Femur (tissue), 1 donor: ENCODE measurements at regions not wholly inside any gene's neighbourhood (a gene's known extent, or its start where the extent isn't known, plus 50 kb on each side); places are given as distances from the start of the nearest gene placed in this dataset.

ENCODE experiments used
- DNase-seq: peaks from one replicate; pipeline ENCODE4 v3.0.0-alpha.2; 2017

DNA sequence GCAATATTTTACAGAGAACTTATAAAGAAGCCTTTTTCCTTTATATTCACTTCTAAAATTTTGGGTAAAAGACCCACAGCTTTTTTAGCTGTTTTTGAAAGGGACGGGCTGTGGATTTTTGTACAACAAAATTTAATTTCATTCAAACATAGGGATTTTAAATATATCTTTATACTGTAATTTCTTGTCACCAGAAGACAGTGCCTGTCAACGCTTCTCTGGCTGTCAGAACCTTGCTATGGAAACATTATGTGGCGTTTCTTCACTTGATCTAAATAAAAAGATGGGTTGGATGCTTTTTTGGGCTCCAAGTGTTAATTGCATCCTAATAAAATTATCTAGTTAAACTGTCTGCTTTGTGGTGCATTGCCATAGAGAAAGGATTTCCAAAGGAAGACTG lies 635.6 kb upstream of the ALCAM start:
- DNase-seq, result no peak

GRCh38 chr3:104734627-104735026 lies 632.1 kb upstream of the ALCAM start:
- no peak for DNase-seq

GRCh38 chr3:104735691-104736090 lies 631.0 kb upstream of the ALCAM start:
- no peak for DNase-seq

DNA sequence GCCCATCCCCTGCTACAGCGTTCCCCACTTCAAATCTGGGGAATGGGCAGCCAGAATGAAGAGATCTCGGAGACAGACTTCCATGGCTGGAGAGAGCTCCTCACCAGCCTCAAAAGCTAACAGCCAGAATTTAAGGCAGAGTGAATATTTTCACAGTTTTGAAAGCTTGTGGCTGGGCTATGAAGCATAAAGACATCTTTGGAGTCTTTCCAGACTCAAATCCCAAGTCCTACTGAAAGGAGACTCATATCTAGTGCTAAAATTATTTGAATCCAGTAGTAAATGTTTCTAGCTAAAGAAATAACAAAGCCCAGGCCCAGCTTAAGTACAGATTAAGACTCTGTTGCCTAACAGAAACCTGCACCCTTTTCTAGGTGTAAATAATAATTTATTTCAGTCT lies 628.4 kb upstream of the ALCAM start:
- no peak for DNase-seq

- peak; percentile 15 for DNase-seq
These were observed 625.8 kb upstream of the ALCAM start for GRCh38 chr3:104740874-104741379.

- no peak for DNase-seq
These were observed 624.7 kb upstream of the ALCAM start for GRCh38 chr3:104742044-104742443.

GRCh38 chr3:104745313-104745712 lies 621.4 kb upstream of the ALCAM start:
- no peak for DNase-seq

DNA sequence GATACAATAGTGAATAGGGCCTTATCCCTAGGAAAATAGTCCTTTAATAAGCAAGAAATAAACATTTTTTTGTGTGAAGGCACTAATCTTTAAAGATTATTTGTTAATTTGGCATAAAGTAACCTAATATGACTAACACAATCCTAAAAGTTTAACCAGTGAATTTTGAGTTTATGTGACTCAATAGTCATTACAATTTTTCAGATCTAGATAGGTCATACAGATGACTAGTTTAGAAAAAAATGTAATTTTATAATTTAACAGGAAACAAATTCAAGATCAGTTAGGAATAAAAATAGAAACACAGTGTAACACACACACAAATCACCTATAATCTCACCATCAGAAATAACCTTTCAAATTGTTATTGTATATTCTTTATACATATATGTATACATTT lies 620.7 kb upstream of the ALCAM start:
- no peak for DNase-seq

DNA sequence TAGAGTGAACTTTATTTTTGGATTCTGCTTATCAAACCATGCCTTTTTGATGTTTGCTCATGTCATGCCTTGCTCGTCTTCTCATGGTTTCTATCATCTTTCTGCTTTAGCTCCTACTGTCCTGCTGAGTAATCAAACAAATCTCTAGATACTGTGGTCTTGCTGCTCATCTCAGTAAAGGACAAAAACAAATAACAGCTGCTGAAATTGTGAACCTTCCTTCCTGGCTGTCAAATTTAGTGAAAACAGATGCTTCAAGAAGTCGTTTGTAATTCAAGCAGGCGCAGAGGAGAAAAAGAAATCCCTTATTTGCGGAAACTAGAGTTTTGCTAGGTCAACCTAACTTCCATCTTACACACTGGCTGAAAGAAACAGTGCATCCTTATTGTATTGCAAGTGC lies 616.1 kb upstream of the ALCAM start:
- DNase-seq, result no peak

DNA sequence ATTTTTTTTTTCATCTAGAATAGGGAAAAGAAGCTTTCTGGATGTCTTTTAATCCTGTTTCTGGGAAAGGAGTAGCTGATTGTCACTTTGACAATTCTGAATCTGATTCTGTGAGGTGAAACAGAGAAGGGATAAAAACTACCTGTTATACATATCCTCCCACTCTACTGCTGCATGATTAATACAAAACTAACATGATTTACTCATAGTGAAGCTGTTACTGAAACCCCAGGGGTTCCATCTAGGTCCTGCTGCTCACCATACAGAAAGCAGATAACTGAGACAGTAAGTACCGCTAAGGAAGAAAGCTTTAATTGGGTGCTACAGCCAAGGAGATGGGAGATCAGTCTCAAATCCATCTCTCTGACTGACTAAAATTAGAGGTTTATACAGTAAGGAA lies 610.9 kb upstream of the ALCAM start:
- DNase-seq, result no peak

DNA sequence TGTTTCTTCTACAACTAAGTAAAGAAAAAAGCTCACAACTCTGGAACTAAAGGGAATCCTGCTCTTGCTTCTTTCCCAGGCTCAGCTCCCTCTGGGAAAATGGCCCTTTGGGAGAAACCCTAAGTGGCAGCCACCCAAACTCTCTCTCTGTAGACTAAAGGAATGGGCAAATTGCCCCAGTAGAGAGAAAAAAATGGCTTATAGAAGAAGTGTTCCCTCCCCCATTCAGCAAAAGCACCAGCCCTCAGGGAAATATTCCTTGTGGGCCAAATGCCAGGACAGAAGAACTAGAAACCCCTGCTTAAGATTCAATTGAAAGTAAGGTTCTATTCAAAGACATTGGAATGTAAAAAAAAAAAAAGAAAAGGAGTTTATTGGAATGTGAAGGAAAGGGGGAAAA lies 603.7 kb upstream of the ALCAM start:
- DNase-seq, result no peak

DNA sequence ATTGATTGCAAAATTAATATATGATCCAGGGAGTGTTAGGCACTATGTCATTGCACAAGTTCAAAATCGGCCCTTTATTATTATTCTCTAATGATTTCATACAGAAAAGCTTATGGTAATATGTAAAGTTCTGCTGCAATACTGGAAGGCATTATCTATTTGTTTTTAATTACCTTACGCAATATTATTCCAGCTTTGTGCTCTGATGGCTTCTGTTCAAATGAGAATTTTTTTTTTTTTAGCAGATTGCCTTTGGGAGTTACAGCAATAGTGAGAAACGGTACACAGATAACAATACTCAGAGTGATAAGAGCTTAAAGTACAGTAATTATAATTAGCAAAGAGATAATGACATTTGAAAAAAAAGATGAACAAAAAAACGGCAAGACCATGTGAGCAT lies 602.2 kb upstream of the ALCAM start:
- DNase-seq, result no peak

DNA sequence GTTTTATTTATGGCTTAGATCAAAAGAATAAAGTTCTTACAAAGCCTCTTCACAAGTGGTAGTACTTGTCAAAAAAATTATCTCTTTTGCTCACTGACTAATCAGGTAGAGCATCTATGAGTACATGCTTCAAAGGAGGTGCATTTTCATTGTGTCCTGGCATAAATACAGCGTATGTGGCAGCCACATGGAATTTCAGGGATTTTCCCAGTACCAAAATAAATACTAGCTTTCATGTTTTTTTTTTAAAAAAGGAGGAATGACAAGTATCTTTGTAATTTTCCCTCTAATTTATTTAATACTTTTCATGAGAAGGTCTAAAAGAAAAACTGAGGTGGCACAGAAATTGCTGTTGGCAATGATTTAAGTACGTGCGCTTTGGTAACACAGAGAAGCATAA lies 597.8 kb upstream of the ALCAM start:
- no peak for DNase-seq

DNA sequence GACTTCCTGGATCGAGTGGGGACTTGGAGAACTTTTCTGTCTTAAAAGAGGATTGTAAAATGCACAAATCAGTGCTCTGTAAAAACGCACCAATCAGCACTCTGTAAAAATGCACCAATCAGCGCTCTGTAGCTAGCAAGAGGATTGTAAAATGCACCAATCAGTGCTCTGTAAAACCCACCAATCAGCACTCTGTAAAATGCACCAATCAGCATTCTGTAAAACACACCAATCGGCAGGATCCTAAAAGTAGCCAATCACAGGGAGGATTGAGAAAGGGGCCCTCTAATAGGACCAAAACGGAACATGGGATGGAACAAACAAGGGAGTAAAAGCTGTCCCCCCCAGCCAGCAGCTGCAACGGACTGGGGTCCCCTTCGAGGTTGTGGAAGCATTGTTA lies 587.4 kb upstream of the ALCAM start:
- DNase-seq, result no peak

DNA sequence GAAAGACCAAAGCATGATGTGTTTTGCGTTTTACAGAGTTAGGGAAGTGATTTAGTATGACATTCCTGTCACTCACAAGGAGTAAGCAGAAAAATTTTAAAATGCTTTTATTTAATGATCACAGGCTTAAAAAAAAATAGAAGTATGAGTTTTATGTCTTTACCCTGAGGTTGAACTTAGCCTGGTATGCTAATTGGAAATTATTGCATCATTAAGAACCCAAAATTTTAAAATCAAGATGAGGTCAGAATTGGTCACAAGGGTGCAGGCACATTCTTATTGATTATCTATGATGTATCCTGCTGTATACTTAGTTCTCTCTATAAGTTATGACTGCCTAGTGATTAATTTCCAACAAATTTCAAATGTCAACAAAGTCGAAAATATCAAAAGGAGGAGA lies 585.6 kb upstream of the ALCAM start:
- no peak for DNase-seq

DNA sequence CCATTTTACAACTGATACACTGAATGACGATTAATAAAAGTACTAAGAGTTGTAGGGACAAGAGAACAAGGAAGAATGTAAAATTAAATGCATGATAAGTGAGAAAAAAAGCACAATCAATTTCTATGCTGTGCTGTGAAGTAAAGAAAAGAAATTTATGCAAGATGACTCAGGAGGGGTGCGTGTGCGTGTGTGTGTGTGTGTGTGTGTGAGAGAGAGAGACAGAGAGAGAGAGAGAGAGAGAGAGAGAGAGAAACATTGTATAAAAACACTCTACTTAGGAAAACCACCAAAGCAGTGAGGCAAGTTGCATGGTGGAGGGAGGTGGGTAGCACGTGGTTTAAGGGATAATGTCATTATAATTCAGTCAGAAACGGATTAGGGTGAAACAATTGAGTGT lies 580.8 kb upstream of the ALCAM start:
- DNase-seq, result no peak

DNA sequence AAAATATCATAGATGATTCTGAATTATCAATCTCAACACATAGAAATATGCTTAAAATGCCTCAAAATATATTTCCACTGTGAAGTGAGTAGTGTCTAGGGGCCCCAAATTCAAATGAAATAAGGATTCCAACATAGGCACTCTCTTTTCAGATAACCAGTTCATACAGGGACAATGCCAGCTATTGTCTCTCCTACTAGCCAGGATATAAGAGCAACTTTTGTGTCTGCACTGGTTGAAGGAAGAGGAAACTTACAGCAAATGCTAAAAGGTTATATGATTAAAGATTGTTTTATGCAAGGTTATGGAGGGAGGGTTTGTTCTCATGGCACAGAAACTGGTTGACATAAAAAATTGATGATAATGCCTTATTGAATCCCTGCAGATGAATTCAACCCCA lies 579.4 kb upstream of the ALCAM start:
- DNase-seq, result no peak

- no peak for DNase-seq
These were observed 577.9 kb upstream of the ALCAM start for GRCh38 chr3:104788807-104789206.

DNA sequence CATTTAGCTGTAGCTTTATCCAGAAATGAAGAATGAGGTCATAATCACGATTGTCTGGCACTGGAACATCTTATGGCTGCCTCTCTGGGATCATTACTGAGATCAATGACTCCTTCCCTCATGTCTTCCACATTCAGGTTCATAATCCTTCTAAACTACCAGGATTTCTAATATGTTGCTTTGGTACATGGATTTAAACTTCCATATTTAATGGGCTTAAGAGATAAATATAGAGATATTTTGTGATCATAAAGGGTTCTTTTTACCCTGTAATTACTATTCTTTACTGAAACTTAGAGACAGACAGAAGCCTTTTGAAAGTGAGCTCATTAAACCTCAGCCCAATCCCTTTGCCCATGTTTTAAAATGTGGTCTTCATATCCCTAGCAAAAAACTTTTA lies 575.4 kb upstream of the ALCAM start:
- DNase-seq, result no peak

- DNase-seq, result no peak
These were observed 570.2 kb upstream of the ALCAM start for GRCh38 chr3:104796556-104796955.

DNA sequence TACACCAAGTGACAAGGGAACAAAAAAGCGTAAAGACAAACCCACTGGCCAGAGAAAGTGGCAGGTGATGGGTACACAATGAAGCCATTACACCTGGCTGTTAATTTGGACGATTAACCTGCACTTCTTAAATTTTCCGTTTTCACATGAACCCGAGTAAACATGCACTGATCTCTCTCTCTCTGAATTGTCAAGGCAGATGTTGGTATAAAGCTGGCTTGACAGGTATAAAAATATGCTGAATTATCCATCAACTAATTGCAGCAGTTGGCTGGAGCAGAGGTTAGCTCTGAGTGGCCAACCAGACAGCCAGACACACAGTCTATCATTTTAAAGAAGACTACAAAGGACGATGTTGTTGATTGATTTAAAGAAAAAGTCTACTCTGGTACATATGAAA lies 561.7 kb upstream of the ALCAM start:
- no peak for DNase-seq

DNA sequence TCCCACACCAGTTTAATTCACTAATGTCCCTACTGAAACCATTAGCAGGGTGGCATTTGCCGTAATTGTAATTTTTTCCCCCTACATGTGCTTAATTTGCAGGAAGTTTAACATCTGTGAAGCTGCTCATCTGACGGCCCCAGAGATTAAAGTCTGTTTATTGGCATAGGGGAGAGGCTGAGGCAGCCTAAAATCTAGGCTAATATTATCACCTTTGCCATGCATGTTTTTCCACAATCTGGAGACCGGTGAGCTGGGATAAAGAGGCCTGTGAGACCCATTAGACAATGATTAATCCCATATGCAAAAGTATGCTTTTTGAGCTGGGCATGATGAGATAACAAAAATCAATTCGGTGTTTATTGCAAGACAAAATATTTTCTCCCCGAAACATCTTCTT lies 561.2 kb upstream of the ALCAM start:
- DNase-seq, result no peak

- DNase-seq, result no peak
These were observed 555.8 kb upstream of the ALCAM start for GRCh38 chr3:104810896-104811295.

DNA sequence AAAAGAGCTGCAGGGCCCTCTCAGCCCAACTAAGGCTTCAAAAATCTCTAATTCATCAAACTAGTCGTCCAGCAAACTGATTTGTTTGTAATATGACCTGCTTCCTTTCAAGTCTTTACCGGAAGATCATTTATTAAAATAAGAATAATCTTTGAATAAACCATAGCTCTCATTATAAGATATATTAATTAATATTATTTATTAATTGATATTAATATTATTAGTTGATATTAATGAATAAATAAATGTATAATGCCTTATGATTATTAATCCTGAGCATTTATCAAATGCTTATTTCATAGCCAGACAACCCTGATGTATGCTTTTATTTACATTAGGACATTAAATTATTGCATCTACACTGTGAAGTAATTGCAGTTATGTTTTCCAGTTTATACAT lies 550.7 kb upstream of the ALCAM start:
- no peak for DNase-seq

- DNase-seq, result no peak
These were observed 550.0 kb upstream of the ALCAM start for GRCh38 chr3:104816716-104817115.

DNA sequence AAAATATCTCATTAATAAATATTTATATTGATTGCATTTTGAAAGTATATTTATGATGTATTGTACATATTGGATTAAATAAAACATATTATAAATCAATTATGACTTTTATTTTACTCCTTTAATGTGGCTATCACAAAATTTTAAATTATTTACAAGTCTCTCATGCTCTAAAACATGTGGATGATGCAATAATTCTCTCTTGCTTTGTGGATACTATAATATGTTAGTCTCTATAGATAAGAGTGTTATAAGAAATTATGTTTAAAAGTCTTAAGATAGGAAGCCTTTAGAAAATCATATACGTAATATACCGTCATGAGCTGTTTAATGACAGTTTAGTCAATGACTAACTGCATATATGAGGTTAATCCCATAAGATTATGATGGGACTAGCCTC lies 547.4 kb upstream of the ALCAM start:
- no peak for DNase-seq
